Right lobe of liver (tissue), 6 donors: ENCODE measurements at regions not wholly inside any gene's neighbourhood (a gene's known extent, or its start where the extent isn't known, plus 50 kb on each side); places are given as distances from the start of the nearest gene placed in this dataset.
A peak's percentile ranks its signal among the peaks of the same experiment; 100 is the strongest.

ENCODE experiments used
- ATAC-seq, 4 donors: fragments of 200-7000 bp; cut with Tn5 transposase; one replicate each; pipeline ENCODE4 v1.9.1; 2020; ENCODE audit warnings: mild to moderate bottlenecking in 4 of 4, moderate library complexity in 4 of 4
- DNase-seq, 3 donors: peaks; one replicate each; pipeline ENCODE4 v3.0.0-alpha.2; 2020
- H3K27ac ChIP-seq, 3 donors: fragments of 200-600 bp; one replicate each; pipeline ENCODE4 v1.8.0; 2022
- H3K27me3 ChIP-seq, 2 donors: fragments of 200-600 bp; one replicate each; pipeline ENCODE4 v1.8.0; 2022
- H3K36me3 ChIP-seq, 4 donors: fragments of 200-600 bp; sonication (generic) in 1 of 4; one replicate each; pipeline versions ENCODE4 v1.5.1 to v1.8.0; 2017 to 2022; ENCODE audit warnings: control low read depth in 1 of 4
- H3K4me1 ChIP-seq, 4 donors: fragments of 200-600 bp; sonication (generic) in 1 of 4; one replicate each; pipeline versions ENCODE4 v1.5.1 to v1.8.0; 2017 to 2022; ENCODE audit warnings: control low read depth in 1 of 4
- H3K4me3 ChIP-seq, 3 donors: fragments of 200-600 bp; one replicate each; pipeline ENCODE4 v1.8.0; 2022
- H3K9me3 ChIP-seq, 4 donors: fragments of 200-600 bp; sonication (generic) in 1 of 4; one replicate each; pipeline versions ENCODE4 v1.5.1 to v1.8.0; 2017 to 2022; ENCODE audit warnings: control low read depth in 1 of 4
- POLR2A ChIP-seq: fragments of 450-650 bp; IDR thresholded peaks from one replicate; pipeline ENCODE4 v1.6.1; 2017; ENCODE audit warnings: antibody characterized with exemption, mild to moderate bottlenecking
- WGBS: methylation state at CpG from one replicate; pipeline ENCODE4 v1.1.6; 2018; ENCODE audit warnings: low coverage, low lambda C conversion rate; ENCODE audit not compliant: insufficient coverage; ENCODE audit errors: missing lambda C conversion rate; 5-methylcytosine and 5-hydroxymethylcytosine counted together
- intact Hi-C, 2 donors: fragments of 100-400 bp; cut with DNase I; formaldehyde crosslinking; loops; one replicate each; pipeline versions ENCODE4 v1.11.2 to v1.14.1; 2022
- TF ChIP-seq, protein P1 (sequence below), 4 donors: fragments of 200-600 bp in 3 of 4; fragments of 450-650 bp in 1 of 4; IDR thresholded peaks; one replicate each; pipeline versions ENCODE4 v1.5.1 to v1.8.0; 2016 to 2022; ENCODE audit warnings: antibody characterized with exemption in 4 of 4, mild to moderate bottlenecking in 2 of 4
- donor health status: DM: no; HTN: yes; CAD: no.
- donor health status: DM: no; HTN: no; CAD: no.
- donor health status: DM: no; HTN: no; CAD: no.
- donor health status: DM: no; HTN: yes; CAD: no.
- donor health status: DM: no; HTN: yes; CAD: no.

GRCh38 chr7:64099656-64100531 lies 54.7 kb downstream of the ZNF727 start:
- Histone ChIP-seq H3K9me3 (no peaks in the 10 kb centered on the region), H3K27me3 (no peaks in the 10 kb centered on the region), H3K36me3 (no peaks in the 10 kb centered on the region), H3K4me1 (no peaks in the 10 kb centered on the region), H3K27ac (no peak overlapping the region), H3K4me3 (no peak overlapping the region)
- ATAC-seq = peak in 1 of 4 donors; percentile 33
- TF ChIP-seq, protein P1, sequence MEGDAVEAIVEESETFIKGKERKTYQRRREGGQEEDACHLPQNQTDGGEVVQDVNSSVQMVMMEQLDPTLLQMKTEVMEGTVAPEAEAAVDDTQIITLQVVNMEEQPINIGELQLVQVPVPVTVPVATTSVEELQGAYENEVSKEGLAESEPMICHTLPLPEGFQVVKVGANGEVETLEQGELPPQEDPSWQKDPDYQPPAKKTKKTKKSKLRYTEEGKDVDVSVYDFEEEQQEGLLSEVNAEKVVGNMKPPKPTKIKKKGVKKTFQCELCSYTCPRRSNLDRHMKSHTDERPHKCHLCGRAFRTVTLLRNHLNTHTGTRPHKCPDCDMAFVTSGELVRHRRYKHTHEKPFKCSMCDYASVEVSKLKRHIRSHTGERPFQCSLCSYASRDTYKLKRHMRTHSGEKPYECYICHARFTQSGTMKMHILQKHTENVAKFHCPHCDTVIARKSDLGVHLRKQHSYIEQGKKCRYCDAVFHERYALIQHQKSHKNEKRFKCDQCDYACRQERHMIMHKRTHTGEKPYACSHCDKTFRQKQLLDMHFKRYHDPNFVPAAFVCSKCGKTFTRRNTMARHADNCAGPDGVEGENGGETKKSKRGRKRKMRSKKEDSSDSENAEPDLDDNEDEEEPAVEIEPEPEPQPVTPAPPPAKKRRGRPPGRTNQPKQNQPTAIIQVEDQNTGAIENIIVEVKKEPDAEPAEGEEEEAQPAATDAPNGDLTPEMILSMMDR (IDR thresholded peaks at IDR 0.05) = no peak
- TF ChIP-seq POLR2A = no peak
- intact Hi-C loops = no loop called here
- no peak for DNase-seq
- 62% methylated on average over 3 of the region's 59 CpGs for WGBS

DNA sequence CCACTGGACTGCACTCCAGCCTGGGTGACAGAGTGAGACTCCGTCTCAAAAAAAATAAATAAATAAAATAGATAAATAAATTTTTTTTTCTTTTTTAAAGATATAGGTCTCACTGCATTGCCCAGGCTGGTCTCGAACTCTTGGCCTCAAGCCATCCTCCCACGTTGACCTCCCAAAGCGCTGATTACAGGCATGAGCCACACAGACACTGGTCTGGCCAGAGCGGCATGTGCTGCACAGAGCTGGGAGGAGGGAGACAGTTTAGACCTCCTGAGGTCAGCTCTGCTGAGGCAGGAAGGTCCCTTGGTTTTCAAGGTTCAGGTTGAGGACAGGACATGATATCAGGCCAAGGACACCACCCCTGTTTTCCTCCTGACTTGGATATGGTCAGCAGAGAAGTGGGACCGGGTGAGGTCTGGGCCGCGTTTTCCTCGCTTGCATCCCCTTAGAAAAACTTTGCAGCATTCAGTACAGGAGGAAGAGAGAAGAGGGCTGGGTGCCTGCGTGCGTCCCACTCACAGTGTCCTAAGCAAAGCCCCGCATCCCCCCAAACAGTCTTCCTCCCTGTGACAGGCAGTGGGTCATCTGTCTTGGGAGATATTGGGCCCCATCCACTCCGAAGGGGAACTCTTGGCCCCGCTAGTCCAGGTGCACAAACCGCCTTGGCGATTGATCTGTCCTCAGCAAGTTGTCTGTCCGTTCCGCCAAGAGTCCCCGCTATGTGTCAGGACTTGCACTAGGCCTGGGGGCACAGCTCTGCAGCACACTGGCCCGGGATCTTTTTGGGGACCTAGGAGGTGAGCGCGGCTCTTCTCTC lies 56.1 kb downstream of the ZNF727 start:
- WGBS = 64% methylated on average over 4 of the region's 22 CpGs
- intact Hi-C loops = no loop called here
- no peak for DNase-seq
- Histone ChIP-seq H3K27ac (no peak overlapping the region), H3K9me3 (no peaks in the 10 kb centered on the region), H3K4me3 (no peak overlapping the region), H3K27me3 (no peaks in the 10 kb centered on the region), H3K4me1 (no peaks in the 10 kb centered on the region), H3K36me3 (no peaks in the 10 kb centered on the region)
- TF ChIP-seq, protein P1 (IDR thresholded peaks at IDR 0.05) = no peak
- no peak for TF ChIP-seq POLR2A
- no peak for ATAC-seq

DNA sequence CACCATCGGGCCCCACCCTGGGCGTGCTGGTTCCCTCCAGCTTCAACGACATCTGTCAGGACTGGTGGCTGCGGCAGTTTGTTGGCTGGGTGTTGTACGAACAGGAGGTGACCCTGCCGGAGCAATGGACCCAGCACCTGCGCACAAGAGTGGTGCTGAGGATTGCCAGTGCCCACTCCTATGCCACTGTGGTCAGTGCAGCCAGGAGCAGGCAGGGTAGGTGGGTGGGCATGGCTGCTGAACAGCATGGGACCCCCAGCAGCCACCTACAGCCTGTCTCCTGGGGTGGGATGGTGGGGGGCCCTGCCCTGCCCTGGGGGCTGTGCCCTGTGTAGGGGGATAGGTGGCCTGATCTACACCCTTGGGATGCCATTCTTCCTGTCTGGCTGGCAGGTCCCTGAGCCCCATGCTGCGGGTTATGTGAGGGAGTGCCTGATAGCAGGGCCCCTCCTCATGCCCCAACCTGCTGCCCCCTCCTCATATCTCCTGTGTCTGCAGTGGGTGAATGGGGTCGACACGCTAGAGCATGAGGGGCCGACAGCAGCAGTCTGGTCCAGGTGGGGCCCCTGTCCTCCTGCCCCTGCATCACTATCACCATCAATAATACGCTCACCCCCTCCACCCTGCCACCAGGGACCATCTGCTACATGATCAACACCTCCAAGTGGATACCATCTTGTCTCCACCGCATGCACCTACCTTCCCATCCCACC lies 56.9 kb downstream of the ZNF727 start:
- Histone ChIP-seq H3K27ac (no peak overlapping the region), H3K9me3 (no peaks in the 10 kb centered on the region), H3K4me3 (no peak overlapping the region), H3K27me3 (no peaks in the 10 kb centered on the region), H3K4me1 (no peaks in the 10 kb centered on the region), H3K36me3 (no peaks in the 10 kb centered on the region)
- TF ChIP-seq, protein P1 (IDR thresholded peaks at IDR 0.05) = no peak
- no peak for TF ChIP-seq POLR2A
- WGBS = 83% methylated on average over 1 of the region's 13 CpGs
- intact Hi-C loops = no loop called here
- no peak for DNase-seq
- ATAC-seq = peak in 1 of 4 donors; percentile 40

- WGBS = 77% methylated on average over 6 of the region's 14 CpGs
These were observed 57.6 kb downstream of the ZNF727 start for GRCh38 chr7:64102656-64103400.

More at GRCh38 chr7:64102656-64103400, 57.6 kb downstream of the ZNF727 start:
- no peaks in the 10 kb centered on the region for H3K36me3 ChIP-seq
- DNase-seq (no peak), ATAC-seq (peak in 1 of 4 donors; percentile 20)
- no peak overlapping the region for H3K4me3 ChIP-seq
- no peaks in the 10 kb centered on the region for H3K4me1 ChIP-seq
- H3K9me3 ChIP-seq = no peaks in the 10 kb centered on the region
- H3K27ac ChIP-seq = no peak overlapping the region
- H3K27me3 ChIP-seq = no peaks in the 10 kb centered on the region
- intact Hi-C loops = no loop called here
- no peak for TF ChIP-seq POLR2A
- TF ChIP-seq, protein P1 (IDR thresholded peaks at IDR 0.05) = no peak
